IMR-90 (cell line): ENCODE measurements at regions not wholly inside any gene's neighbourhood (a gene's known extent, or its start where the extent isn't known, plus 50 kb on each side); places are given as distances from the start of the nearest gene placed in this dataset.

ENCODE experiments used
- ATAC-seq: fragments of 200-7000 bp; cut with Tn5 transposase; 2 replicates; pipeline ENCODE4 v1.9.1; 2020; ENCODE audit warnings: low read depth, mild to moderate bottlenecking, moderate library complexity
- BruUV-seq: library from RNA; stranded (reverse); fragments of 400-500 nt; replicated peaks from 2 replicates; lab custom pipeline; 2021; lab: Mats Ljungman, UMichigan
- CTCF ChIA-PET: fragments of 300-600 bp; formaldehyde crosslinking; extraction: SDS; loops from one replicate; lab custom pipeline; 2021; ENCODE audit warnings: antibody characterized with exemption; lab: Yijun Ruan, JAX
- POLR2A ChIA-PET: fragments of 300-600 bp; sonication (Branson Sonifier 250); formaldehyde crosslinking; loops from one replicate; lab custom pipeline; 2022; ENCODE audit warnings: antibody characterized with exemption; ENCODE audit not compliant: unreplicated experiment; lab: Charles Lee
- DNase-seq: peaks from one replicate; pipeline ENCODE4 v3.0.0; 2013
- H2AFZ ChIP-seq: replicated peaks from 2 replicates; pipeline ENCODE3; 2013; ENCODE audit warnings: low read length, mild to moderate bottlenecking; ENCODE audit not compliant: poor library complexity
- H2AK5ac ChIP-seq: 2 replicates; pipeline ENCODE4 v1.6.1; 2013; ENCODE audit warnings: low read depth, low read length, inconsistent platforms
- H2AK9ac ChIP-seq: replicated peaks from 2 replicates; pipeline ENCODE3; 2013; ENCODE audit warnings: mild to moderate bottlenecking, low read depth, low read length, moderate library complexity; ENCODE audit not compliant: poor library complexity
- H2BK120ac ChIP-seq: 2 replicates; pipeline ENCODE4 v1.6.1; 2013; ENCODE audit warnings: low read depth, low read length, inconsistent platforms
- H2BK15ac ChIP-seq: 3 replicates; pipeline ENCODE4 v1.6.1; 2013; ENCODE audit warnings: low read depth, low read length, inconsistent platforms
- H2BK20ac ChIP-seq: 2 replicates; pipeline ENCODE4 v1.6.1; 2013; ENCODE audit warnings: low read depth, mild to moderate bottlenecking, inconsistent platforms, low read length, moderate library complexity
- H2BK5ac ChIP-seq: 2 replicates; pipeline ENCODE4 v1.6.1; 2013; ENCODE audit warnings: mild to moderate bottlenecking, low read depth, low read length, inconsistent platforms; ENCODE audit not compliant: poor library complexity, severe bottlenecking
- H3K14ac ChIP-seq: replicated peaks from 2 replicates; pipeline ENCODE4 v1.6.1; 2013; ENCODE audit warnings: low read depth, low read length, inconsistent platforms
- H3K18ac ChIP-seq: 2 replicates; pipeline ENCODE4 v1.6.1; 2013; ENCODE audit warnings: low read depth, low read length, control low read depth
- H3K23ac ChIP-seq: 2 replicates; pipeline ENCODE4 v1.6.1; 2013; ENCODE audit warnings: low read depth, low read length, inconsistent platforms
- H3K27ac ChIP-seq: 2 replicates; pipeline ENCODE4 v1.5.1; 2013; ENCODE audit warnings: mild to moderate bottlenecking, control low read depth, low read length; ENCODE audit not compliant: insufficient read depth
- H3K27me3 ChIP-seq: 2 replicates; pipeline ENCODE4 v1.6.1; 2013; ENCODE audit warnings: low read length; ENCODE audit not compliant: control insufficient read depth, insufficient read depth
- H3K36me3 ChIP-seq: 2 replicates; pipeline ENCODE4 v1.6.1; 2013; ENCODE audit warnings: low read length, mixed read lengths; ENCODE audit not compliant: control insufficient read depth, insufficient read depth
- H3K4ac ChIP-seq: 2 replicates; pipeline ENCODE4 v1.6.1; 2013; ENCODE audit warnings: low read depth, low read length, inconsistent platforms
- H3K4me1 ChIP-seq: 2 replicates; pipeline ENCODE4 v1.6.1; 2013; ENCODE audit warnings: low read length, mixed read lengths; ENCODE audit not compliant: control insufficient read depth, insufficient read depth
- H3K4me2 ChIP-seq: 2 replicates; pipeline ENCODE4 v1.6.1; 2013; ENCODE audit warnings: low read depth, mild to moderate bottlenecking, control low read depth, low read length, moderate library complexity
- H3K4me3 ChIP-seq: 2 replicates; pipeline ENCODE4 v1.5.1; 2013; ENCODE audit warnings: low read depth, mild to moderate bottlenecking, control low read depth, low read length, moderate library complexity; ENCODE audit not compliant: insufficient read depth
- H3K56ac ChIP-seq: 2 replicates; pipeline ENCODE4 v1.6.1; 2013; ENCODE audit warnings: low read length, inconsistent platforms; ENCODE audit not compliant: insufficient read depth; ENCODE audit errors: extremely low read depth
- H3K79me1 ChIP-seq, 2 experiments: 2 replicates each; pipeline ENCODE4 v1.6.1; 2013; ENCODE audit warnings: low read length in 2 of 2, inconsistent platforms in 1 of 2, low read depth in 1 of 2
- H3K9ac ChIP-seq: 2 replicates; pipeline ENCODE4 v1.6.1; 2013; ENCODE audit warnings: low read depth, low read length, control low read depth
- H3K9me1 ChIP-seq: 2 replicates; pipeline ENCODE4 v1.6.1; 2013; ENCODE audit warnings: low read length, inconsistent platforms; ENCODE audit not compliant: insufficient read depth
- H3K9me3 ChIP-seq: 2 replicates; pipeline ENCODE4 v1.6.1; 2013; ENCODE audit warnings: low read length; ENCODE audit not compliant: control insufficient read depth, insufficient read depth
- H4K20me1 ChIP-seq: 2 replicates; pipeline ENCODE4 v1.6.1; 2013; ENCODE audit warnings: low read length, inconsistent platforms; ENCODE audit not compliant: insufficient read depth
- H4K5ac ChIP-seq: 2 replicates; pipeline ENCODE4 v1.6.1; 2013; ENCODE audit warnings: mild to moderate bottlenecking, low read depth, low read length, control low read depth
- H4K8ac ChIP-seq, 2 experiments: 2 replicates each; pipeline ENCODE4 v1.6.1; 2013; ENCODE audit warnings: low read depth in 2 of 2, low read length in 2 of 2, control low read depth in 1 of 2, inconsistent platforms in 1 of 2
- H4K91ac ChIP-seq: 2 replicates; pipeline ENCODE4 v1.6.1; 2013; ENCODE audit warnings: low read depth, low read length, inconsistent platforms; ENCODE audit not compliant: insufficient read depth
- BHLHE40 ChIP-seq: fragments of 150-350 bp; IDR thresholded peaks from 2 replicates; pipeline ENCODE4 v1.6.1; 2016; ENCODE audit warnings: mild to moderate bottlenecking, low read depth, low read length
- CHD1 ChIP-seq: IDR thresholded peaks from 2 replicates; pipeline ENCODE4 v1.6.1; 2012; ENCODE audit warnings: low read depth, low read length, improper control_type of control experiment
- ELK1 ChIP-seq: fragments of 150-350 bp; IDR thresholded peaks from 2 replicates; pipeline ENCODE4 v1.6.1; 2016; ENCODE audit warnings: low read depth, mild to moderate bottlenecking, low read length, moderate library complexity, borderline replicate concordance
- FOS ChIP-seq: fragments of 150-350 bp; IDR thresholded peaks from 2 replicates; pipeline ENCODE4 v1.6.1; 2016; ENCODE audit warnings: low read depth, low read length
- MAFK ChIP-seq: IDR thresholded peaks from 2 replicates; pipeline ENCODE4 v1.6.1; 2012; ENCODE audit warnings: low read depth, low read length, improper control_type of control experiment
- MAZ ChIP-seq: IDR thresholded peaks from 2 replicates; pipeline ENCODE4 v1.6.1; 2012; ENCODE audit warnings: low read depth, mild to moderate bottlenecking, low read length, improper control_type of control experiment, moderate library complexity, borderline replicate concordance
- MXI1 ChIP-seq: IDR thresholded peaks from 2 replicates; pipeline ENCODE4 v1.6.1; 2012; ENCODE audit warnings: low read depth, mild to moderate bottlenecking, low read length, moderate library complexity, borderline replicate concordance
- NFE2L2 ChIP-seq: fragments of 150-350 bp; IDR thresholded peaks from 2 replicates; pipeline ENCODE4 v1.6.1; 2016; ENCODE audit warnings: low read depth, mild to moderate bottlenecking, low read length
- POLR2A ChIP-seq: IDR thresholded peaks from 2 replicates; pipeline ENCODE4 v1.6.1; 2012; ENCODE audit warnings: mild to moderate bottlenecking, low read depth, low read length
- RAD21 ChIP-seq: IDR thresholded peaks from 2 replicates; pipeline ENCODE4 v1.6.1; 2012; ENCODE audit warnings: low read length, improper control_type of control experiment
- RFX5 ChIP-seq: IDR thresholded peaks from 2 replicates; pipeline ENCODE4 v1.8.0; 2012; ENCODE audit warnings: low read depth, mild to moderate bottlenecking, low read length, moderate library complexity
- WGBS, 2 experiments: methylation state at CpG; one replicate each; pipeline versions ENCODE4 v1.1.5 to v1.1.7; 2013; ENCODE audit warnings: missing lambda C conversion rate in 2 of 2; ENCODE audit not compliant: insufficient read length in 1 of 2; ENCODE audit errors: extremely low coverage in 2 of 2; 5-methylcytosine and 5-hydroxymethylcytosine counted together
- dilution Hi-C: fragments of 300-500 bp; cut with HindIII; formaldehyde crosslinking; loops from one replicate; pipeline ENCODE4 v1.14.3; 2018; ENCODE audit warnings: low sequenced_read_pairs; ENCODE audit not compliant: unreplicated experiment
- in situ Hi-C: fragments of 300-500 bp; cut with MboI; formaldehyde crosslinking; loops from 3 replicates; pipeline ENCODE4 v1.14.3; 2019; ENCODE audit warnings: low sequenced_read_pairs, inconsistent platforms, mixed read lengths
- intact Hi-C: fragments of 100-400 bp; cut with micrococcal nuclease; formaldehyde crosslinking; loops from 2 replicates; pipeline ENCODE4 v1.10.0; 2022

GRCh38 chr7:25529320-25529719 lies 301.0 kb upstream of the NPVF start:
- no TSS peak for BruUV-seq
- no peak overlapping the region for H3K4me2 ChIP-seq
- H3K4ac ChIP-seq = no peak overlapping the region
- no peak overlapping the region for H4K5ac ChIP-seq
- H3K18ac ChIP-seq = no peak overlapping the region
- DNase-seq = no peak
- no peak overlapping the region for H2BK5ac ChIP-seq
- no peaks in the 10 kb centered on the region for H3K9me1 ChIP-seq
- in situ Hi-C loops = no loop called here
- no peaks in the 10 kb centered on the region for H3K9me3 ChIP-seq
- 78% methylated on average over 9 of the region's 15 CpGs; no CpG with 5 or more reads in 1 of the 2 experiments for WGBS, 2 experiments
- no peak overlapping the region for H2BK120ac ChIP-seq
- no peak overlapping the region for H3K4me3 ChIP-seq
- H2BK20ac ChIP-seq = no peak overlapping the region
- ChIA-PET CTCF (no interaction called here), POLR2A (no interaction called here)
- no peak overlapping the region for H2AK5ac ChIP-seq
- H3K9ac ChIP-seq = no peak overlapping the region
- H4K91ac ChIP-seq = no peak overlapping the region
- intact Hi-C loops = no loop called here
- H3K4me1 ChIP-seq = no peaks in the 10 kb centered on the region
- no peak overlapping the region for H2AK9ac ChIP-seq
- H3K56ac ChIP-seq = no peak overlapping the region
- H3K27ac ChIP-seq = no peak overlapping the region
- H3K27me3 ChIP-seq = no peaks in the 10 kb centered on the region
- H4K20me1 ChIP-seq = no peaks in the 10 kb centered on the region
- H2BK15ac ChIP-seq = no peak overlapping the region
- H2AFZ ChIP-seq = no peak overlapping the region
- ATAC-seq = no peak
- no peaks in the 10 kb centered on the region for H3K79me1 ChIP-seq
- no peaks in the 10 kb centered on the region for H3K36me3 ChIP-seq
- TF ChIP-seq RAD21 = no peak
- no peak for TF ChIP-seq RFX5
- TF ChIP-seq MAFK = no peak
- no peak for TF ChIP-seq BHLHE40
- TF ChIP-seq POLR2A = no peak
- TF ChIP-seq MAZ = no peak
- no peak for TF ChIP-seq NFE2L2
- TF ChIP-seq MXI1 = no peak
- no peak for TF ChIP-seq ELK1
- no peak for TF ChIP-seq FOS
- TF ChIP-seq CHD1 = no peak
- no peak overlapping the region for H3K14ac ChIP-seq
- H3K23ac ChIP-seq = no peak overlapping the region
- H4K8ac ChIP-seq = no peak overlapping the region
- dilution Hi-C loops = no loop called here
